Thymus (tissue), 11 donors: ENCODE measurements at regions not wholly inside any gene's neighbourhood (a gene's known extent, or its start where the extent isn't known, plus 50 kb on each side); places are given as distances from the start of the nearest gene placed in this dataset.

Experiments used
- DNase-seq, 9 donors: peaks; one replicate each; pipeline ENCODE4 v3.0.0-alpha.2; 2013; ENCODE audit warnings: low spot score in 9 of 9, low read depth in 6 of 9, missing footprints in 1 of 9
- H3K27ac ChIP-seq, 2 donors: one replicate each; pipeline ENCODE4 v1.5.1; 2013; ENCODE audit warnings: control low read depth in 1 of 2, low read depth in 1 of 2, low read length in 1 of 2, mild to moderate bottlenecking in 1 of 2, moderate library complexity in 1 of 2
- H3K27me3 ChIP-seq, 2 donors: one replicate each; pipeline ENCODE4 v1.5.1; 2013; ENCODE audit warnings: low read length in 1 of 2; ENCODE audit not compliant: control insufficient read depth in 2 of 2, insufficient read depth in 1 of 2
- H3K36me3 ChIP-seq, 2 donors: one replicate each; pipeline ENCODE4 v1.5.1; 2013; ENCODE audit warnings: low read length in 1 of 2, mild to moderate bottlenecking in 1 of 2, moderate library complexity in 1 of 2; ENCODE audit not compliant: control insufficient read depth in 2 of 2, insufficient read depth in 2 of 2
- H3K4me1 ChIP-seq, 2 donors: one replicate each; pipeline ENCODE4 v1.5.1; 2013; ENCODE audit warnings: low read length in 2 of 2; ENCODE audit not compliant: control insufficient read depth in 2 of 2, insufficient read depth in 2 of 2
- H3K4me3 ChIP-seq, 2 donors: one replicate each; pipeline ENCODE4 v1.5.1; 2013; ENCODE audit warnings: low read length in 2 of 2, control low read depth in 1 of 2, mild to moderate bottlenecking in 1 of 2
- H3K9me3 ChIP-seq, 2 donors: one replicate each; pipeline ENCODE4 v1.5.1; 2013; ENCODE audit warnings: low read length in 1 of 2, mild to moderate bottlenecking in 1 of 2; ENCODE audit not compliant: control insufficient read depth in 2 of 2, insufficient read depth in 1 of 2
- WGBS: extraction: QIAGEN DNeasy Blood & Tissue Kit; methylation state at CpG from one replicate; pipeline ENCODE4 v1.1.7; 2013; 5-methylcytosine and 5-hydroxymethylcytosine counted together
- donor health status: healthy.

DNA sequence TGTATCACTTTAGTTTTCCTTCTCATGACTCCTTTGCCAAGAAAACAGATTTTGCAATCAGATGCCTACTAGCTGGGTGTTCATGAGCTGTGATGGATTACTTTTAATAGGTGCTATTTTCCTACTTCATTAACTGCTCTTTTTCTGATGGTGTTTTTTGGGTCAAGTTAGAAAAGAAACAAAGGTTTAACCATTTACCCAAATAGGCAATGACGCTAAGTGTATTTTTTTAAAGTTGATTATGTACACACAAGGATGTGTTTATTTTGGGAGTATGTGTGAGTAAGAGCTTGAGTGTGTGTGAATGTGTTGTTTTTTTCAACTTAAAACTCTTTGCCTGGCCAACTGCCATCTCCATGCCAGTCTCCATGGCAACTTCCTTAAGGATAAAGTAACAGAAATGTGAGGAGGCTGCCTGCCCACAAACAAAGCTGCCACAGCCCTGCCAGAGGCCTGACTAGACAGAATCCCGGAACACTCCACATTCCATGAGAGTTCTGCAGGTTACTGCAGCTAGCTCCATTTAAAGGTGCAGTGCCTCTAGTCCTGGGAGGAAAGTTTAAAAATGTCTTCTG lies 215.6 kb upstream of the RBMS3 start:
- no peak overlapping the region for H3K4me3 ChIP-seq
- no peaks in the 10 kb centered on the region for H3K27me3 ChIP-seq
- no peaks in the 10 kb centered on the region for H3K4me1 ChIP-seq
- WGBS = 90% methylated on average over 2 of the region's 2 CpGs
- peak in 2 of 9 donors; percentile 2 to 31 for DNase-seq
- no peak overlapping the region for H3K27ac ChIP-seq
- H3K9me3 ChIP-seq = no peaks in the 10 kb centered on the region
- no peaks in the 10 kb centered on the region for H3K36me3 ChIP-seq

DNA sequence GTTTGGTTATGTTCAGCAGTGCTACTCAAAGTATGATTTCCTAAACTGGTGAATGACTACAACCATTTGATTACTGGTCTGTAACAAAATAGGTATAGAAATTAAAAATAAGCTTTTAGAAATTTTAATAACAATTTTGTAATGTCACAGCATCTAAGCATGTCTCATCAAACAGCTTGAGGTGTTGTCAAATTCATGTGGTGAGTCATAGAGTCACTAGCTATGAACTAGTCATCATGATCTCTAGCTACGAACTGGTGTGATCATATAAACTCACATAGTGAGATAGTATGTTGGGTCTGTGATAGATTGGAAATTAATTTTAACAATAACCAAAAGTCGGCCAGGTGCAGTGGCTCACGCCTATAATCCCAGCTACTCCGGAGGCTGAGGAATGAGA lies 213.9 kb upstream of the RBMS3 start:
- WGBS = 98% methylated on average over 4 of the region's 4 CpGs
- DNase-seq = no peak
- no peaks in the 10 kb centered on the region for H3K4me1 ChIP-seq

GRCh38 chr3:29070959-29071634 lies 209.8 kb upstream of the RBMS3 start:
- WGBS = 91% methylated on average over 3 of the region's 3 CpGs

More for the DNA sequence above, 213.9 kb upstream of the RBMS3 start:
- no peak overlapping the region for H3K4me3 ChIP-seq
- no peaks in the 10 kb centered on the region for H3K9me3 ChIP-seq
- H3K36me3 ChIP-seq = no peaks in the 10 kb centered on the region
- H3K27ac ChIP-seq = no peak overlapping the region
- no peaks in the 10 kb centered on the region for H3K27me3 ChIP-seq

GRCh38 chr3:29072611-29073010 lies 208.3 kb upstream of the RBMS3 start:
- no peaks in the 10 kb centered on the region for H3K9me3 ChIP-seq
- H3K36me3 ChIP-seq = no peaks in the 10 kb centered on the region
- H3K4me1 ChIP-seq = no peaks in the 10 kb centered on the region
- DNase-seq = no peak
- H3K4me3 ChIP-seq = no peak overlapping the region
- H3K27ac ChIP-seq = no peak overlapping the region
- WGBS = 96% methylated on average over 1 of the region's 1 CpG
- H3K27me3 ChIP-seq = no peaks in the 10 kb centered on the region

More at GRCh38 chr3:29070959-29071634, 209.8 kb upstream of the RBMS3 start:
- H3K27ac ChIP-seq = no peak overlapping the region
- no peaks in the 10 kb centered on the region for H3K36me3 ChIP-seq
- H3K4me3 ChIP-seq = no peak overlapping the region
- no peaks in the 10 kb centered on the region for H3K4me1 ChIP-seq
- no peaks in the 10 kb centered on the region for H3K9me3 ChIP-seq
- H3K27me3 ChIP-seq = no peaks in the 10 kb centered on the region
- no peak for DNase-seq

DNA sequence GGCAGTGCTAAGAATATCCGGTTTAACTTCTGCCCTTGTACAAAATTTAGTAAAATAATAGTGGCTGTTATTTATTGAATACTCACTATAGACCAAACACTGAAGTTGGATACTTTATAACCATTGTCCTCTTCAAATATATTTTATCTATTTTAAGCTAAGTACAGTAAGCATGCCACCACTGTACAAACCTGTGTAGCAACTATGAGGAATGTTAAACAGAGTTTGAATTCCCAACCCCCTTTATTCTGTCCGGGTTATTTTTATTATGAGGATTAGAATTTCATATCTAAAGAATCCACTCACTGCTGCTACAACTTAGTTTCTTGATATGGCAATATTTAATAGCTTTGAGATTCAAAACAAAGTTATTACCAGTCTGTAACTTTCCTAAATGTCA lies 203.5 kb upstream of the RBMS3 start:
- H3K4me1 ChIP-seq = no peaks in the 10 kb centered on the region
- H3K36me3 ChIP-seq = no peaks in the 10 kb centered on the region
- no peak overlapping the region for H3K27ac ChIP-seq
- no peak overlapping the region for H3K4me3 ChIP-seq
- no peaks in the 10 kb centered on the region for H3K27me3 ChIP-seq
- H3K9me3 ChIP-seq = no peaks in the 10 kb centered on the region
- WGBS = 93% methylated on average over 2 of the region's 2 CpGs
- no peak for DNase-seq

- H3K4me3 ChIP-seq = no peak overlapping the region
- H3K27ac ChIP-seq = no peak overlapping the region
- no peak for DNase-seq
- H3K27me3 ChIP-seq = no peaks in the 10 kb centered on the region
- H3K4me1 ChIP-seq = no peaks in the 10 kb centered on the region
- no peaks in the 10 kb centered on the region for H3K9me3 ChIP-seq
- H3K36me3 ChIP-seq = no peaks in the 10 kb centered on the region
These were observed 201.5 kb upstream of the RBMS3 start for GRCh38 chr3:29079358-29079757.

GRCh38 chr3:29080967-29081366 lies 199.9 kb upstream of the RBMS3 start:
- no peak for DNase-seq
- Histone ChIP-seq H3K36me3 (no peaks in the 10 kb centered on the region), H3K4me3 (no peak overlapping the region), H3K27ac (no peak overlapping the region), H3K27me3 (no peaks in the 10 kb centered on the region), H3K4me1 (no peaks in the 10 kb centered on the region), H3K9me3 (no peaks in the 10 kb centered on the region)

DNA sequence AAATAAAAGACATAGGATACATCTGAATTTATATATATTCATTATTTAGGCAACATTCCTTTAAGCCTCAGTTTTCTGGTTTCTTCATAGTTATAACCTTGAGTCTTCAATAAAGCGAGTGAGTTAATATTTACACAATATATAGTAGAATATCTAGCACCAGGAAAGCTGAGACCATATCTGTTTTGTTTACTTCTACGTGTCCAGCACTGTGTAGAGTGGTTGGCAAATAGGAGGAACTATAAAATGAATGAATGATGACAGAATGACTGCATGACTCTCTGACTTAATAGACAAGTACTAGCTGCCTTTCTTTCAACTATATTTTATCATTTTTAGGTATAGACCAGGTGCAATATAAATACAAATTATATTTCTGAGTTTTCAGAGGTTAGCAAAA lies 197.8 kb upstream of the RBMS3 start:
- Histone ChIP-seq H3K27ac (no peak overlapping the region), H3K36me3 (no peaks in the 10 kb centered on the region), H3K4me1 (no peaks in the 10 kb centered on the region), H3K9me3 (no peaks in the 10 kb centered on the region), H3K4me3 (no peak overlapping the region), H3K27me3 (no peaks in the 10 kb centered on the region)
- 91% methylated on average over 2 of the region's 2 CpGs for WGBS
- DNase-seq = no peak

GRCh38 chr3:29083676-29084075 lies 197.2 kb upstream of the RBMS3 start:
- no peak overlapping the region for H3K4me3 ChIP-seq
- no peaks in the 10 kb centered on the region for H3K9me3 ChIP-seq
- 88% methylated on average over 1 of the region's 1 CpG for WGBS
- no peaks in the 10 kb centered on the region for H3K27me3 ChIP-seq
- H3K36me3 ChIP-seq = no peaks in the 10 kb centered on the region
- no peak for DNase-seq
- no peak overlapping the region for H3K27ac ChIP-seq
- no peaks in the 10 kb centered on the region for H3K4me1 ChIP-seq
